ENCODE measurements at regions not wholly inside any gene's neighbourhood (a gene's known extent, or its start where the extent isn't known, plus 50 kb on each side); places are given as distances from the start of the nearest gene placed in this dataset.

DNA sequence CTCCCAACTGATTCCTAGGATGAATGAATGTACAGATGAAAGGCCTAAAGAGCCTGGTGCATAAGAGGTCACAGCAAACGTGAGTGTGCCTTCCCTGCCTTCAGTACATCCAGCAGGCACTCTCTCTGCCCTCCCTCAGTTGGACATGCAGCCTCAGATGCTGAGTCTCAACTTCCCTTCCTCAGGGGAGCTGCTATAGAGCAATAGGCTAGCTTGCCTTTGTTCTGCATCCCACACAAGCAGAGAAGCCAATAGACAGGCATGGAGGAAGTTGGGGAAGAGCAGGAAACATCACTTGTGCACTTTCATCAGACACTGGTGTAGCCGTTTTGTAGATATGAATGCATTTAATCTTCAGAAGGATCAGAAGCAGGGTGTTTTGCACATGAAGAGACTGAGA lies 147.5 kb upstream of the THBS1 start:
- H3K9me3 Mint-ChIP-seq = peaks cover 12% of the 10 kb centered on the region
- no peak for TF ChIP-seq ERG (CRISPR knock-in tag; IDR thresholded peaks at IDR 0.05)
- TF ChIP-seq, protein P1, sequence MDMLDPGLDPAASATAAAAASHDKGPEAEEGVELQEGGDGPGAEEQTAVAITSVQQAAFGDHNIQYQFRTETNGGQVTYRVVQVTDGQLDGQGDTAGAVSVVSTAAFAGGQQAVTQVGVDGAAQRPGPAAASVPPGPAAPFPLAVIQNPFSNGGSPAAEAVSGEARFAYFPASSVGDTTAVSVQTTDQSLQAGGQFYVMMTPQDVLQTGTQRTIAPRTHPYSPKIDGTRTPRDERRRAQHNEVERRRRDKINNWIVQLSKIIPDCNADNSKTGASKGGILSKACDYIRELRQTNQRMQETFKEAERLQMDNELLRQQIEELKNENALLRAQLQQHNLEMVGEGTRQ (CRISPR knock-in tag; IDR thresholded peaks at IDR 0.05) = no peak
- TF ChIP-seq, protein P2, sequence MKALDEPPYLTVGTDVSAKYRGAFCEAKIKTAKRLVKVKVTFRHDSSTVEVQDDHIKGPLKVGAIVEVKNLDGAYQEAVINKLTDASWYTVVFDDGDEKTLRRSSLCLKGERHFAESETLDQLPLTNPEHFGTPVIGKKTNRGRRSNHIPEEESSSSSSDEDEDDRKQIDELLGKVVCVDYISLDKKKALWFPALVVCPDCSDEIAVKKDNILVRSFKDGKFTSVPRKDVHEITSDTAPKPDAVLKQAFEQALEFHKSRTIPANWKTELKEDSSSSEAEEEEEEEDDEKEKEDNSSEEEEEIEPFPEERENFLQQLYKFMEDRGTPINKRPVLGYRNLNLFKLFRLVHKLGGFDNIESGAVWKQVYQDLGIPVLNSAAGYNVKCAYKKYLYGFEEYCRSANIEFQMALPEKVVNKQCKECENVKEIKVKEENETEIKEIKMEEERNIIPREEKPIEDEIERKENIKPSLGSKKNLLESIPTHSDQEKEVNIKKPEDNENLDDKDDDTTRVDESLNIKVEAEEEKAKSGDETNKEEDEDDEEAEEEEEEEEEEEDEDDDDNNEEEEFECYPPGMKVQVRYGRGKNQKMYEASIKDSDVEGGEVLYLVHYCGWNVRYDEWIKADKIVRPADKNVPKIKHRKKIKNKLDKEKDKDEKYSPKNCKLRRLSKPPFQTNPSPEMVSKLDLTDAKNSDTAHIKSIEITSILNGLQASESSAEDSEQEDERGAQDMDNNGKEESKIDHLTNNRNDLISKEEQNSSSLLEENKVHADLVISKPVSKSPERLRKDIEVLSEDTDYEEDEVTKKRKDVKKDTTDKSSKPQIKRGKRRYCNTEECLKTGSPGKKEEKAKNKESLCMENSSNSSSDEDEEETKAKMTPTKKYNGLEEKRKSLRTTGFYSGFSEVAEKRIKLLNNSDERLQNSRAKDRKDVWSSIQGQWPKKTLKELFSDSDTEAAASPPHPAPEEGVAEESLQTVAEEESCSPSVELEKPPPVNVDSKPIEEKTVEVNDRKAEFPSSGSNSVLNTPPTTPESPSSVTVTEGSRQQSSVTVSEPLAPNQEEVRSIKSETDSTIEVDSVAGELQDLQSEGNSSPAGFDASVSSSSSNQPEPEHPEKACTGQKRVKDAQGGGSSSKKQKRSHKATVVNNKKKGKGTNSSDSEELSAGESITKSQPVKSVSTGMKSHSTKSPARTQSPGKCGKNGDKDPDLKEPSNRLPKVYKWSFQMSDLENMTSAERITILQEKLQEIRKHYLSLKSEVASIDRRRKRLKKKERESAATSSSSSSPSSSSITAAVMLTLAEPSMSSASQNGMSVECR (CRISPR knock-in tag; IDR thresholded peaks at IDR 0.05; ENCODE audit: borderline replicate concordance) = no peak
- TF ChIP-seq GABPB1 (CRISPR knock-in tag; IDR thresholded peaks at IDR 0.05) = no peak
- no peak for TF ChIP-seq ZNF512 (CRISPR knock-in tag; IDR thresholded peaks at IDR 0.05; ENCODE audit: borderline replicate concordance)
- TF ChIP-seq, protein P3, sequence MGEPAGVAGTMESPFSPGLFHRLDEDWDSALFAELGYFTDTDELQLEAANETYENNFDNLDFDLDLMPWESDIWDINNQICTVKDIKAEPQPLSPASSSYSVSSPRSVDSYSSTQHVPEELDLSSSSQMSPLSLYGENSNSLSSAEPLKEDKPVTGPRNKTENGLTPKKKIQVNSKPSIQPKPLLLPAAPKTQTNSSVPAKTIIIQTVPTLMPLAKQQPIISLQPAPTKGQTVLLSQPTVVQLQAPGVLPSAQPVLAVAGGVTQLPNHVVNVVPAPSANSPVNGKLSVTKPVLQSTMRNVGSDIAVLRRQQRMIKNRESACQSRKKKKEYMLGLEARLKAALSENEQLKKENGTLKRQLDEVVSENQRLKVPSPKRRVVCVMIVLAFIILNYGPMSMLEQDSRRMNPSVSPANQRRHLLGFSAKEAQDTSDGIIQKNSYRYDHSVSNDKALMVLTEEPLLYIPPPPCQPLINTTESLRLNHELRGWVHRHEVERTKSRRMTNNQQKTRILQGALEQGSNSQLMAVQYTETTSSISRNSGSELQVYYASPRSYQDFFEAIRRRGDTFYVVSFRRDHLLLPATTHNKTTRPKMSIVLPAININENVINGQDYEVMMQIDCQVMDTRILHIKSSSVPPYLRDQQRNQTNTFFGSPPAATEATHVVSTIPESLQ (CRISPR knock-in tag; IDR thresholded peaks at IDR 0.05) = no peak
- TF ChIP-seq TP53 (CRISPR knock-in tag; IDR thresholded peaks at IDR 0.05) = no peak
- no peak for TF ChIP-seq SP1 (CRISPR knock-in tag; conservative IDR thresholded peaks at IDR 0.05)
- no peak for TF ChIP-seq KAT7 (CRISPR knock-in tag; IDR thresholded peaks at IDR 0.05; ENCODE audit: borderline replicate concordance)
- no peak for TF ChIP-seq TCF7 (CRISPR knock-in tag; IDR thresholded peaks at IDR 0.05; ENCODE audit: low read depth)
- no peak for TF ChIP-seq ATF1 (CRISPR knock-in tag; IDR thresholded peaks at IDR 0.05)
- no peak for TF ChIP-seq ESRRA (CRISPR knock-in tag; IDR thresholded peaks at IDR 0.05; ENCODE audit: borderline replicate concordance)
- TF ChIP-seq ETV6 (CRISPR knock-in tag; IDR thresholded peaks at IDR 0.05) = no peak
- TF ChIP-seq, protein P4, sequence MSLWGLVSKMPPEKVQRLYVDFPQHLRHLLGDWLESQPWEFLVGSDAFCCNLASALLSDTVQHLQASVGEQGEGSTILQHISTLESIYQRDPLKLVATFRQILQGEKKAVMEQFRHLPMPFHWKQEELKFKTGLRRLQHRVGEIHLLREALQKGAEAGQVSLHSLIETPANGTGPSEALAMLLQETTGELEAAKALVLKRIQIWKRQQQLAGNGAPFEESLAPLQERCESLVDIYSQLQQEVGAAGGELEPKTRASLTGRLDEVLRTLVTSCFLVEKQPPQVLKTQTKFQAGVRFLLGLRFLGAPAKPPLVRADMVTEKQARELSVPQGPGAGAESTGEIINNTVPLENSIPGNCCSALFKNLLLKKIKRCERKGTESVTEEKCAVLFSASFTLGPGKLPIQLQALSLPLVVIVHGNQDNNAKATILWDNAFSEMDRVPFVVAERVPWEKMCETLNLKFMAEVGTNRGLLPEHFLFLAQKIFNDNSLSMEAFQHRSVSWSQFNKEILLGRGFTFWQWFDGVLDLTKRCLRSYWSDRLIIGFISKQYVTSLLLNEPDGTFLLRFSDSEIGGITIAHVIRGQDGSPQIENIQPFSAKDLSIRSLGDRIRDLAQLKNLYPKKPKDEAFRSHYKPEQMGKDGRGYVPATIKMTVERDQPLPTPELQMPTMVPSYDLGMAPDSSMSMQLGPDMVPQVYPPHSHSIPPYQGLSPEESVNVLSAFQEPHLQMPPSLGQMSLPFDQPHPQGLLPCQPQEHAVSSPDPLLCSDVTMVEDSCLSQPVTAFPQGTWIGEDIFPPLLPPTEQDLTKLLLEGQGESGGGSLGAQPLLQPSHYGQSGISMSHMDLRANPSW (CRISPR knock-in tag; conservative IDR thresholded peaks at IDR 0.05; ENCODE audit: low read depth) = no peak
- TF ChIP-seq FOXP4 (CRISPR knock-in tag; IDR thresholded peaks at IDR 0.05) = no peak
- no peaks in the 10 kb centered on the region for H3K36me3 Mint-ChIP-seq
- ChIA-PET POLR2A (no interaction called here), CTCF (no interaction called here)
- DNase-seq (ENCODE audit: low spot score) = no peak
- peaks cover 3% of the 10 kb centered on the region; the same call in 1 of the 2 replicates for H3K27me3 Mint-ChIP-seq (ENCODE audit: low read depth)
- H3K4me1 Mint-ChIP-seq = peaks cover 32% of the 10 kb centered on the region
- ATAC-seq = no peak
- no peak overlapping the region for H3K4me3 Mint-ChIP-seq
- no peak overlapping the region for H3K27ac Mint-ChIP-seq
